Adrenal gland (tissue), 5 donors: ENCODE measurements at regions not wholly inside any gene's neighbourhood (a gene's known extent, or its start where the extent isn't known, plus 50 kb on each side); places are given as distances from the start of the nearest gene placed in this dataset.

Experiments used
- CTCF ChIP-seq, 6 experiments: fragments of 450-650 bp in 4 of 6; fragments of 200-600 bp in 2 of 6; sonication (generic) in 1 of 6; IDR thresholded peaks; 1 replicate in 5 of 6; 2 replicates in 1 of 6; pipeline versions ENCODE4 v1.5.1 to v1.8.0; 2016 to 2021; ENCODE audit warnings: antibody characterized with exemption in 6 of 6, mild to moderate bottlenecking in 2 of 6, moderate library complexity in 1 of 6
- POLR2A ChIP-seq, 2 donors: fragments of 450-650 bp; IDR thresholded peaks; one replicate each; pipeline ENCODE4 v1.6.1; 2017; ENCODE audit warnings: antibody characterized with exemption in 2 of 2, mild to moderate bottlenecking in 2 of 2, moderate library complexity in 1 of 2
- donor health status: DM: no; HTN: no; CAD: no.

- no peak for TF ChIP-seq CTCF (IDR thresholded peaks at IDR 0.05)
- TF ChIP-seq POLR2A (IDR thresholded peaks at IDR 0.05) = no peak
These were observed 187.7 kb downstream of the RAP2A start for GRCh38 chr13:97621631-97622030.
